ENCODE measurements at regions not wholly inside any gene's neighbourhood (a gene's known extent, or its start where the extent isn't known, plus 50 kb on each side); places are given as distances from the start of the nearest gene placed in this dataset.
"Not testable (repeated sequence)": the region's sequence is repeated elsewhere in the genome, so short reads cannot be mapped to it uniquely, and the experiment has no call there.

DNA sequence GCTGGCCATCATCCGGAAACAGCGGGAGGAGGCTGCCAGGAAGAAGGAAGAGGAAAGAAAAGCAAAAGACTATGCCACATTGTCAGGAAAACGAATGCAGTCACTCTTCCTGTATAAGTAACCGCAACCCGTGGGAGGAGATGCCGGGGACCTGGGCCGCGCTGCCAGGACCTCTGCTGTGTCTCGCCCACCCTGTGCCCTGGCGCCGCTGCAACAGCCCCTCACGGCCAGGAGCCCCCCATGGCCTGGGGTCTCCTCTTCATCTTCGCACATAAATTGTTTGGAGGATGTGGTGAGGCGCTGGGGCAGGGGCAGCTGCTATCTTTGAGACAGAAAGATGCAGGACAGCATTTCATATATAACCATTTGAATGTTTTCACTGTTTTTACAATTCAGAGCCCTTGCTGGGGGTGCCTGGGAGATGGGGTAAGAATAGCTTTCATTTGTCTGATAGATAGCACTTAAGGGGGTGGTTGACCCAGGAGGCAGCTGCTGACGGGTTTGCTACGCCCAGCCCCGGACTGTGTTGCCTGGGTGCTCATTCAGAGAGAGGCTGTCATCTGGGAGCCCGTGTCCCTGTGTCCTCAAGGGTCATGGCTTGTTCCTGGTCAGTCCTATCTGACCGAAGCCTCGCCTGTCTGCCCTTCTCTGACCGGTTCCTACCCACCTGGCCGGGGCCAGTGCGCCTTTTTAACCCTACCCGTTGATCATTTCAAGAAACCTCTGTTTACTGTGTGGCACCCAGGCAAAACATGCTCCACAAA, 1067.7 kb upstream of the COX7C start:
- H3K4me3 ChIP-seq, result no peak overlapping the region
- H3K4me1 ChIP-seq, result no peaks in the 10 kb centered on the region
- no peaks in the 10 kb centered on the region for H3K36me3 ChIP-seq
- TF ChIP-seq POLR2AphosphoS5 (IDR thresholded peaks at IDR 0.05) (no peak), POLR2A (IDR thresholded peaks at IDR 0.05) (no peak), CTCF (IDR thresholded peaks at IDR 0.05) (no peak), EP300 (IDR thresholded peaks at IDR 0.05) (no peak)
- no peaks in the 10 kb centered on the region for H3K27me3 ChIP-seq
- no peak overlapping the region for H3K27ac ChIP-seq
- 89 to 95% methylated on average over 3 to 15 of the region's 24 CpGs for WGBS, 2 donors (ENCODE audit: low coverage in 1 of 2)
- peak; percentile 19 for ATAC-seq
- peaks cover 0 to 24% (median 0%) of the 10 kb centered on the region in 3 donors for H3K9me3 ChIP-seq

DNA sequence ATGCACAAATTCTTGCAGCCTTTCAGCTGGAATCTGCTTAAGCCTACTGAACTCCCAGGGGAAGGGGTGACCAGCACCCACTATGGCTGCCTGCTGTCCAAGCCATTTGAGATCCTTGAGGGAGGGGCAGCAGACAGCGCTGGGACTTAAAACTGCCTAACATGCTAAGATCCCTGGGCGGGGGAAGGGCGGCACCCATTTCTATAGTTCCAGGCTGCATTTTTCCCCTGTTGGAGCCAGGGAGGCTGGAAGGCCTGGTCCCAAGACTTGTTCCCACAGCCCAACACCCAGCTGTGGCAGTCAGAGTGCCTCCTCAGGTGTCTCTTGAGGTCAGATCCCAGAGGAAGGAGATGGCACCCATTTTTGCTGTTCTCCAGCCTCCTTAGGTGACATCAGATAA, 1061.3 kb upstream of the COX7C start:
- Histone ChIP-seq H3K27me3 (no peaks in the 10 kb centered on the region), H3K36me3 (no peaks in the 10 kb centered on the region), H3K27ac (no peak overlapping the region), H3K4me1 (no peaks in the 10 kb centered on the region), H3K4me3 (no peak overlapping the region), H3K9me3 (peaks cover 0 to 65% (median 0%) of the 10 kb centered on the region in 3 donors)
- TF ChIP-seq EP300 (IDR thresholded peaks at IDR 0.05) (no peak), POLR2A (IDR thresholded peaks at IDR 0.05) (no peak), CTCF (IDR thresholded peaks at IDR 0.05) (no peak)
- WGBS, 2 donors (ENCODE audit: low coverage in 1 of 2), result 100% methylated on average over 1 of the region's 3 CpGs; no CpG with 5 or more reads in 1 of the 2 donors
- ATAC-seq, result no peak

- Histone ChIP-seq H3K27ac (no peak overlapping the region), H3K4me3 (no peak overlapping the region), H3K27me3 (no peaks in the 10 kb centered on the region), H3K4me1 (no peaks in the 10 kb centered on the region), H3K9me3 (peaks cover 0 to 5% (median 0%) of the 10 kb centered on the region in 3 donors), H3K36me3 (no peaks in the 10 kb centered on the region)
- ATAC-seq, result no peak
- WGBS, 2 donors (ENCODE audit: low coverage in 1 of 2), result 81 to 88% methylated on average over 1 of the region's 1 CpG
- TF ChIP-seq POLR2AphosphoS5 (IDR thresholded peaks at IDR 0.05) (no peak), POLR2A (IDR thresholded peaks at IDR 0.05) (no peak), EP300 (IDR thresholded peaks at IDR 0.05) (no peak), CTCF (IDR thresholded peaks at IDR 0.05) (no peak)
Observed at GRCh38 chr5:85576666-85577065, 1041.1 kb upstream of the COX7C start.

DNA sequence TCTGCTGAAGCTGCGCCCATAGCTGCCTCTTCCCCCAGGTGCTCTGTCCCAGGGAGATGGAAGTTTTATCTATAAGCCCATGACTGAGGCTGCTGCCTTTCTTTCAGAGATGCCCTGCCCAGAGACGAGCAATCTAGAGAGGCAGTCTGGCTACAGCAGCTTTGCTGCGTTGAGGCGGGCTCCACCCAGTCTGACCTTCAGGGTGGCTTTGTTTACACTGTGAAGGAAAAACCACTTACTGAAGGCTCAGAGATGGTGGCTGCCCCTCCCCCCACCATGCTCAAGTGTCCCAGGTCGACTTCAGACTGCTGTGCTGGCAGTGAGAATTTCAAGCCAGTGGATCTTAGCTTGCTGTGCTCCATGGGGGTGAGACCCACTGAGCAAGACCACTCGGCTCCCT, 1029.9 kb upstream of the COX7C start:
- not testable (repeated sequence) for H3K4me1 ChIP-seq, H3K27ac ChIP-seq, ATAC-seq, H3K27me3 ChIP-seq, H3K36me3 ChIP-seq, H3K4me3 ChIP-seq
- H3K9me3 ChIP-seq, result peaks cover 0 to 26% (median 0%) of the 10 kb centered on the region in 3 donors
- WGBS, 2 donors (ENCODE audit: low coverage in 1 of 2), result 100% methylated on average over 1 of the region's 6 CpGs; no CpG with 5 or more reads in 1 of the 2 donors

GRCh38 chr5:85588268-85588667, 1029.5 kb upstream of the COX7C start:
- H3K9me3 ChIP-seq, result peaks cover 0 to 21% (median 0%) of the 10 kb centered on the region in 3 donors
- ATAC-seq, H3K4me3 ChIP-seq, H3K27ac ChIP-seq, H3K36me3 ChIP-seq, H3K27me3 ChIP-seq, H3K4me1 ChIP-seq: not testable (repeated sequence)
- 64 to 100% methylated on average over 2 of the region's 3 CpGs for WGBS, 2 donors (ENCODE audit: low coverage in 1 of 2)

DNA sequence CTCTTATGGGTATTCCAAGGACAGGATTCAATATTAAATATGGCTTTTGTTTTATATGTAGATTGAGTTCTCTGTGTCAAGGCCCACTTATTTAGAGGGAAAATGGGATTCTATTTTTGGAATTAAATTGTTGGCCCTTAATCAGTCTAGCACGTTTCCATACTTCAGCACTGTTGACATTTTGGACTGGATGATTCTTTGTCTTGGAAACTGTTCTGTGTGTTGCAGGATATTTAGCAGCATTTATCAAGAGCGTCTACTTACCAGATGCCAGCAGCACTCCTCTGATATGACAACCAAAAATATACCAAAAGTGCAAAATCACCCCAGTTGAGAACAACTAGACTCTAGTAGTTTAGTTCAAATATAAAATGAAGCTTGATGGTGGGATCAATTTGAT, 1027.0 kb upstream of the COX7C start:
- H3K27me3 ChIP-seq, result no peaks in the 10 kb centered on the region
- no peak overlapping the region for H3K4me3 ChIP-seq
- ATAC-seq, result no peak
- H3K4me1 ChIP-seq, result no peaks in the 10 kb centered on the region
- no peak for TF ChIP-seq POLR2AphosphoS5 (IDR thresholded peaks at IDR 0.05)
- TF ChIP-seq CTCF (IDR thresholded peaks at IDR 0.05), result no peak
- 0 to 33% methylated on average over 1 to 2 of the region's 2 CpGs for WGBS, 2 donors (ENCODE audit: low coverage in 1 of 2)
- H3K9me3 ChIP-seq, result peaks cover 0 to 10% (median 0%) of the 10 kb centered on the region in 3 donors
- no peaks in the 10 kb centered on the region for H3K36me3 ChIP-seq
- no peak overlapping the region for H3K27ac ChIP-seq

Measured in gastroesophageal sphincter (tissue), 4 donors.